IMR-90 (cell line): ENCODE measurements at regions not wholly inside any gene's neighbourhood (a gene's known extent, or its start where the extent isn't known, plus 50 kb on each side); places are given as distances from the start of the nearest gene placed in this dataset.

Source experiments
- ATAC-seq: fragments of 200-7000 bp; cut with Tn5 transposase; 2 replicates; pipeline ENCODE4 v1.9.1; 2020; ENCODE audit warnings: low read depth, mild to moderate bottlenecking, moderate library complexity
- BruUV-seq: library from RNA; stranded (reverse); fragments of 400-500 nt; replicated peaks from 2 replicates; lab custom pipeline; 2021; lab: Mats Ljungman, UMichigan
- CTCF ChIA-PET: fragments of 300-600 bp; formaldehyde crosslinking; extraction: SDS; loops from one replicate; lab custom pipeline; 2021; ENCODE audit warnings: antibody characterized with exemption; lab: Yijun Ruan, JAX
- POLR2A ChIA-PET: fragments of 300-600 bp; sonication (Branson Sonifier 250); formaldehyde crosslinking; loops from one replicate; lab custom pipeline; 2022; ENCODE audit warnings: antibody characterized with exemption; ENCODE audit not compliant: unreplicated experiment; lab: Charles Lee
- DNase-seq: peaks from one replicate; pipeline ENCODE4 v3.0.0; 2013
- H2AFZ ChIP-seq: replicated peaks from 2 replicates; pipeline ENCODE3; 2013; ENCODE audit warnings: low read length, mild to moderate bottlenecking; ENCODE audit not compliant: poor library complexity
- H2AK5ac ChIP-seq: 2 replicates; pipeline ENCODE4 v1.6.1; 2013; ENCODE audit warnings: low read depth, low read length, inconsistent platforms
- H2AK9ac ChIP-seq: replicated peaks from 2 replicates; pipeline ENCODE3; 2013; ENCODE audit warnings: mild to moderate bottlenecking, low read depth, low read length, moderate library complexity; ENCODE audit not compliant: poor library complexity
- H2BK120ac ChIP-seq: 2 replicates; pipeline ENCODE4 v1.6.1; 2013; ENCODE audit warnings: low read depth, low read length, inconsistent platforms
- H2BK15ac ChIP-seq: 3 replicates; pipeline ENCODE4 v1.6.1; 2013; ENCODE audit warnings: low read depth, low read length, inconsistent platforms
- H2BK20ac ChIP-seq: 2 replicates; pipeline ENCODE4 v1.6.1; 2013; ENCODE audit warnings: low read depth, mild to moderate bottlenecking, inconsistent platforms, low read length, moderate library complexity
- H2BK5ac ChIP-seq: 2 replicates; pipeline ENCODE4 v1.6.1; 2013; ENCODE audit warnings: mild to moderate bottlenecking, low read depth, low read length, inconsistent platforms; ENCODE audit not compliant: poor library complexity, severe bottlenecking
- H3K14ac ChIP-seq: replicated peaks from 2 replicates; pipeline ENCODE4 v1.6.1; 2013; ENCODE audit warnings: low read depth, low read length, inconsistent platforms
- H3K18ac ChIP-seq: 2 replicates; pipeline ENCODE4 v1.6.1; 2013; ENCODE audit warnings: low read depth, low read length, control low read depth
- H3K23ac ChIP-seq: 2 replicates; pipeline ENCODE4 v1.6.1; 2013; ENCODE audit warnings: low read depth, low read length, inconsistent platforms
- H3K27ac ChIP-seq: 2 replicates; pipeline ENCODE4 v1.5.1; 2013; ENCODE audit warnings: mild to moderate bottlenecking, control low read depth, low read length; ENCODE audit not compliant: insufficient read depth
- H3K27me3 ChIP-seq: 2 replicates; pipeline ENCODE4 v1.6.1; 2013; ENCODE audit warnings: low read length; ENCODE audit not compliant: control insufficient read depth, insufficient read depth
- H3K36me3 ChIP-seq: 2 replicates; pipeline ENCODE4 v1.6.1; 2013; ENCODE audit warnings: low read length, mixed read lengths; ENCODE audit not compliant: control insufficient read depth, insufficient read depth
- H3K4ac ChIP-seq: 2 replicates; pipeline ENCODE4 v1.6.1; 2013; ENCODE audit warnings: low read depth, low read length, inconsistent platforms
- H3K4me1 ChIP-seq: 2 replicates; pipeline ENCODE4 v1.6.1; 2013; ENCODE audit warnings: low read length, mixed read lengths; ENCODE audit not compliant: control insufficient read depth, insufficient read depth
- H3K4me2 ChIP-seq: 2 replicates; pipeline ENCODE4 v1.6.1; 2013; ENCODE audit warnings: low read depth, mild to moderate bottlenecking, control low read depth, low read length, moderate library complexity
- H3K4me3 ChIP-seq: 2 replicates; pipeline ENCODE4 v1.5.1; 2013; ENCODE audit warnings: low read depth, mild to moderate bottlenecking, control low read depth, low read length, moderate library complexity; ENCODE audit not compliant: insufficient read depth
- H3K56ac ChIP-seq: 2 replicates; pipeline ENCODE4 v1.6.1; 2013; ENCODE audit warnings: low read length, inconsistent platforms; ENCODE audit not compliant: insufficient read depth; ENCODE audit errors: extremely low read depth
- H3K79me1 ChIP-seq, 2 experiments: 2 replicates each; pipeline ENCODE4 v1.6.1; 2013; ENCODE audit warnings: low read length in 2 of 2, inconsistent platforms in 1 of 2, low read depth in 1 of 2
- H3K9ac ChIP-seq: 2 replicates; pipeline ENCODE4 v1.6.1; 2013; ENCODE audit warnings: low read depth, low read length, control low read depth
- H3K9me1 ChIP-seq: 2 replicates; pipeline ENCODE4 v1.6.1; 2013; ENCODE audit warnings: low read length, inconsistent platforms; ENCODE audit not compliant: insufficient read depth
- H3K9me3 ChIP-seq: 2 replicates; pipeline ENCODE4 v1.6.1; 2013; ENCODE audit warnings: low read length; ENCODE audit not compliant: control insufficient read depth, insufficient read depth
- H4K20me1 ChIP-seq: 2 replicates; pipeline ENCODE4 v1.6.1; 2013; ENCODE audit warnings: low read length, inconsistent platforms; ENCODE audit not compliant: insufficient read depth
- H4K5ac ChIP-seq: 2 replicates; pipeline ENCODE4 v1.6.1; 2013; ENCODE audit warnings: mild to moderate bottlenecking, low read depth, low read length, control low read depth
- H4K8ac ChIP-seq, 2 experiments: 2 replicates each; pipeline ENCODE4 v1.6.1; 2013; ENCODE audit warnings: low read depth in 2 of 2, low read length in 2 of 2, control low read depth in 1 of 2, inconsistent platforms in 1 of 2
- H4K91ac ChIP-seq: 2 replicates; pipeline ENCODE4 v1.6.1; 2013; ENCODE audit warnings: low read depth, low read length, inconsistent platforms; ENCODE audit not compliant: insufficient read depth
- BHLHE40 ChIP-seq: fragments of 150-350 bp; IDR thresholded peaks from 2 replicates; pipeline ENCODE4 v1.6.1; 2016; ENCODE audit warnings: mild to moderate bottlenecking, low read depth, low read length
- CEBPB ChIP-seq: IDR thresholded peaks from 2 replicates; pipeline ENCODE4 v1.6.1; 2012; ENCODE audit warnings: low read depth, low read length, improper control_type of control experiment
- CHD1 ChIP-seq: IDR thresholded peaks from 2 replicates; pipeline ENCODE4 v1.6.1; 2012; ENCODE audit warnings: low read depth, low read length, improper control_type of control experiment
- CTCF ChIP-seq: conservative IDR thresholded peaks from 2 replicates; pipeline ENCODE4 v1.5.1; 2012; ENCODE audit warnings: mild to moderate bottlenecking, low read depth, low read length, improper control_type of control experiment
- ELK1 ChIP-seq: fragments of 150-350 bp; IDR thresholded peaks from 2 replicates; pipeline ENCODE4 v1.6.1; 2016; ENCODE audit warnings: low read depth, mild to moderate bottlenecking, low read length, moderate library complexity, borderline replicate concordance
- FOS ChIP-seq: fragments of 150-350 bp; IDR thresholded peaks from 2 replicates; pipeline ENCODE4 v1.6.1; 2016; ENCODE audit warnings: low read depth, low read length
- MAFK ChIP-seq: IDR thresholded peaks from 2 replicates; pipeline ENCODE4 v1.6.1; 2012; ENCODE audit warnings: low read depth, low read length, improper control_type of control experiment
- MAZ ChIP-seq: IDR thresholded peaks from 2 replicates; pipeline ENCODE4 v1.6.1; 2012; ENCODE audit warnings: low read depth, mild to moderate bottlenecking, low read length, improper control_type of control experiment, moderate library complexity, borderline replicate concordance
- MXI1 ChIP-seq: IDR thresholded peaks from 2 replicates; pipeline ENCODE4 v1.6.1; 2012; ENCODE audit warnings: low read depth, mild to moderate bottlenecking, low read length, moderate library complexity, borderline replicate concordance
- NFE2L2 ChIP-seq: fragments of 150-350 bp; IDR thresholded peaks from 2 replicates; pipeline ENCODE4 v1.6.1; 2016; ENCODE audit warnings: low read depth, mild to moderate bottlenecking, low read length
- RAD21 ChIP-seq: IDR thresholded peaks from 2 replicates; pipeline ENCODE4 v1.6.1; 2012; ENCODE audit warnings: low read length, improper control_type of control experiment
- RCOR1 ChIP-seq: IDR thresholded peaks from 2 replicates; pipeline ENCODE4 v1.6.1; 2012; ENCODE audit warnings: mild to moderate bottlenecking, low read length, improper control_type of control experiment; ENCODE audit not compliant: insufficient replicate concordance
- USF2 ChIP-seq: fragments of 150-350 bp; IDR thresholded peaks from 2 replicates; pipeline ENCODE4 v1.6.1; 2017; ENCODE audit warnings: mild to moderate bottlenecking, antibody characterized with exemption, low read length, low read depth
- WGBS, 2 experiments: methylation state at CpG; one replicate each; pipeline versions ENCODE4 v1.1.5 to v1.1.7; 2013; ENCODE audit warnings: missing lambda C conversion rate in 2 of 2; ENCODE audit not compliant: insufficient read length in 1 of 2; ENCODE audit errors: extremely low coverage in 2 of 2; 5-methylcytosine and 5-hydroxymethylcytosine counted together
- dilution Hi-C: fragments of 300-500 bp; cut with HindIII; formaldehyde crosslinking; loops from one replicate; pipeline ENCODE4 v1.14.3; 2018; ENCODE audit warnings: low sequenced_read_pairs; ENCODE audit not compliant: unreplicated experiment
- in situ Hi-C: fragments of 300-500 bp; cut with MboI; formaldehyde crosslinking; loops from 3 replicates; pipeline ENCODE4 v1.14.3; 2019; ENCODE audit warnings: low sequenced_read_pairs, inconsistent platforms, mixed read lengths
- intact Hi-C: fragments of 100-400 bp; cut with micrococcal nuclease; formaldehyde crosslinking; loops from 2 replicates; pipeline ENCODE4 v1.10.0; 2022

GRCh38 chr7:114293289-114294012, 121.2 kb upstream of the FOXP2 start:
- DNase-seq = no peak
- dilution Hi-C loops = no loop called here
- ATAC-seq = no peak
- no CpG with 5 or more reads among the region's 1 CpG for WGBS, 2 experiments
- ChIA-PET CTCF (no interaction called here), POLR2A (no interaction called here)
- H3K4me1 ChIP-seq = no peaks in the 10 kb centered on the region
- intact Hi-C loops = no loop called here
- H2BK15ac ChIP-seq = no peak overlapping the region
- no peak overlapping the region for H3K4me2 ChIP-seq
- H2BK5ac ChIP-seq = no peak overlapping the region
- H3K27ac ChIP-seq = no peak overlapping the region
- H3K27me3 ChIP-seq = no peaks in the 10 kb centered on the region
- H4K91ac ChIP-seq = no peak overlapping the region
- no peak overlapping the region for H3K9ac ChIP-seq
- no peaks in the 10 kb centered on the region for H3K36me3 ChIP-seq
- no peak overlapping the region for H4K5ac ChIP-seq
- TF ChIP-seq NFE2L2 (no peak), FOS (no peak), CTCF (no peak), USF2 (no peak), MAFK (no peak), MAZ (no peak), RAD21 (no peak), CHD1 (no peak), BHLHE40 (no peak), MXI1 (no peak), RCOR1 (no peak), ELK1 (no peak), CEBPB (no peak)
- H3K56ac ChIP-seq = no peak overlapping the region
- no peak overlapping the region for H2BK120ac ChIP-seq
- no peak overlapping the region for H3K14ac ChIP-seq
- no peaks in the 10 kb centered on the region for H3K9me1 ChIP-seq
- no peaks in the 10 kb centered on the region for H3K9me3 ChIP-seq
- H3K4ac ChIP-seq = no peak overlapping the region
- H3K4me3 ChIP-seq = no peak overlapping the region
- in situ Hi-C loops = no loop called here
- H2AK5ac ChIP-seq = no peak overlapping the region
- H2AFZ ChIP-seq = no peak overlapping the region
- H3K79me1 ChIP-seq = no peaks in the 10 kb centered on the region
- H2BK20ac ChIP-seq = no peak overlapping the region
- H2AK9ac ChIP-seq = no peak overlapping the region
- BruUV-seq = no TSS peak
- H4K20me1 ChIP-seq = no peaks in the 10 kb centered on the region
- no peak overlapping the region for H3K23ac ChIP-seq
- no peak overlapping the region for H4K8ac ChIP-seq
- H3K18ac ChIP-seq = no peak overlapping the region
